ENCODE measurements at regions not wholly inside any gene's neighbourhood (a gene's known extent, or its start where the extent isn't known, plus 50 kb on each side); places are given as distances from the start of the nearest gene placed in this dataset.
A peak's percentile ranks its signal among the peaks of the same experiment; 100 is the strongest.

DNA sequence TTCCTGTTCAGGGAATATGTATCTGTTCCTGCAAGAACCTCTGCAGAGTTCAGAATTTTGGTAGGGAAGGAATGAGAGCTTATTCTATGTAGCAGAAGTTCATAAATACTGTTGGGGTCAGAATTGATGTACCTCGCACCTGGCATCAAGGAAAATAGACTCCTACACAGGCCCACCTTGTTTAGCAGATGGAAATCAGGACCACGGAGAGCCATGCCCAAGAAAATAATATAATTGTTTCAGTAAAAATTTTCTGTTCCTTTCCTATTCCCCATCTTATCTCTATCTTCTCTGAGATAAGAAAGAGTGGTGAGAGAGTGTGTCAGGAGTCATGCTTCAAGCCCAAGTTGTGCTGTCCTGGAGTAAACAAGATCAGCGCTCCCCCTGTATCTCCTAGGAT is 404.7 kb upstream of the UBE2E2 start:
- no peaks in the 10 kb centered on the region for H3K9me3 ChIP-seq (ENCODE audit: low read length)
- DNase-seq, result no peak
- POLR2A ChIA-PET (ENCODE audit: unreplicated experiment), result no interaction called here
- H3K4me3 ChIP-seq (ENCODE audit: low read length), result no peak overlapping the region
- no peaks in the 10 kb centered on the region for H3K36me3 ChIP-seq (ENCODE audit: low read depth, low read length)
- H3K27me3 ChIP-seq (ENCODE audit: low read length), result peaks cover 12% of the 10 kb centered on the region; the same call in 1 of the 2 replicates
- intact Hi-C loops (cut with micrococcal nuclease), result no loop called here
- no peaks in the 10 kb centered on the region for H3K9me2 ChIP-seq (replicated peaks; ENCODE audit: low read length)
- no peaks in the 10 kb centered on the region for H3K4me1 ChIP-seq (ENCODE audit: insufficient read depth, low read length)
- H4K20me1 ChIP-seq (ENCODE audit: low read length), result no peaks in the 10 kb centered on the region
- no peak for ATAC-seq
- no peaks in the 10 kb centered on the region for H3K79me2 ChIP-seq (ENCODE audit: low read length)
- H3K27ac ChIP-seq (ENCODE audit: low read length), result no peak overlapping the region
- no peak overlapping the region for H2AFZ ChIP-seq (ENCODE audit: low read length)
- TF ChIP-seq EZH2phosphoT487 (IDR thresholded peaks at IDR 0.05; ENCODE audit: borderline replicate concordance, low read length) (no peak), EZH2 (IDR thresholded peaks at IDR 0.05; ENCODE audit: low read length, unreplicated experiment) (no peak)
- TF ChIP-seq, protein P1, sequence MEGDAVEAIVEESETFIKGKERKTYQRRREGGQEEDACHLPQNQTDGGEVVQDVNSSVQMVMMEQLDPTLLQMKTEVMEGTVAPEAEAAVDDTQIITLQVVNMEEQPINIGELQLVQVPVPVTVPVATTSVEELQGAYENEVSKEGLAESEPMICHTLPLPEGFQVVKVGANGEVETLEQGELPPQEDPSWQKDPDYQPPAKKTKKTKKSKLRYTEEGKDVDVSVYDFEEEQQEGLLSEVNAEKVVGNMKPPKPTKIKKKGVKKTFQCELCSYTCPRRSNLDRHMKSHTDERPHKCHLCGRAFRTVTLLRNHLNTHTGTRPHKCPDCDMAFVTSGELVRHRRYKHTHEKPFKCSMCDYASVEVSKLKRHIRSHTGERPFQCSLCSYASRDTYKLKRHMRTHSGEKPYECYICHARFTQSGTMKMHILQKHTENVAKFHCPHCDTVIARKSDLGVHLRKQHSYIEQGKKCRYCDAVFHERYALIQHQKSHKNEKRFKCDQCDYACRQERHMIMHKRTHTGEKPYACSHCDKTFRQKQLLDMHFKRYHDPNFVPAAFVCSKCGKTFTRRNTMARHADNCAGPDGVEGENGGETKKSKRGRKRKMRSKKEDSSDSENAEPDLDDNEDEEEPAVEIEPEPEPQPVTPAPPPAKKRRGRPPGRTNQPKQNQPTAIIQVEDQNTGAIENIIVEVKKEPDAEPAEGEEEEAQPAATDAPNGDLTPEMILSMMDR (conservative IDR thresholded peaks at IDR 0.05; ENCODE audit: low read depth, low read length), result no peak
- H3K4me2 ChIP-seq (ENCODE audit: low read length), result no peak overlapping the region
- BruUV-seq (replicated peaks), result no TSS peak
- no peaks in the 10 kb centered on the region for H3F3A ChIP-seq (ENCODE audit: low read length, unreplicated experiment)
- no peak overlapping the region for H3K9ac ChIP-seq (ENCODE audit: low read length)
- CTCF ChIA-PET, result no interaction called here

DNA sequence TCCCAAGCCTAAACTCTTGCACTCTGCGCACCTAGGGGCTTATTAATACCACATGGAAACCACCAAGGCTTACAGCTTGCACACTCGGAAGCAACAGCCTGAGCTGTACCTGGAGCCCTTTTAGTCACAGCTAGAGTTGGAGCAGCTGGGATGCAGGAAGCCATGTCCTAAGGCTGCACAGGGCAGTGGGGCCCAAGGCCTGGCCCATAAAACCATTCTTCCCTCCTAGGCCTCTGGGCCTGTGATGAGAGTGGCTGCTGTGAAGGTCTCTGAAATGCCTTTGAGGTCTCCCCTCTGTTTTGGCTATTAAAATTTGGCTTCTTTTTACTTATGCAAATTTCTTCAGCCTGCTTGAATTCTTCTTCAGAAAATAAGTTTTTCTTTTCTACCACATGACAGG is 383.9 kb upstream of the UBE2E2 start:
- no peaks in the 10 kb centered on the region for H3K9me3 ChIP-seq (ENCODE audit: low read length)
- no peak overlapping the region for H2AFZ ChIP-seq (ENCODE audit: low read length)
- no peak overlapping the region for H3K9ac ChIP-seq (ENCODE audit: low read length)
- H3K27ac ChIP-seq (ENCODE audit: low read length), result no peak overlapping the region
- H3K79me2 ChIP-seq (ENCODE audit: low read length), result no peaks in the 10 kb centered on the region
- H3K27me3 ChIP-seq (ENCODE audit: low read length), result 0 out of 2 replicates have a peak, but pooled peaks cover under 1% of the 10 kb centered on the region
- no peaks in the 10 kb centered on the region for H4K20me1 ChIP-seq (ENCODE audit: low read length)
- intact Hi-C loops (cut with micrococcal nuclease), result no loop called here
- DNase-seq, result no peak
- no peak for ATAC-seq
- no peaks in the 10 kb centered on the region for H3K4me1 ChIP-seq (ENCODE audit: insufficient read depth, low read length)
- H3K4me2 ChIP-seq (ENCODE audit: low read length), result no peak overlapping the region
- H3K4me3 ChIP-seq (ENCODE audit: low read length), result no peak overlapping the region
- no peaks in the 10 kb centered on the region for H3K9me2 ChIP-seq (replicated peaks; ENCODE audit: low read length)
- no peaks in the 10 kb centered on the region for H3K36me3 ChIP-seq (ENCODE audit: low read depth, low read length)
- ChIA-PET POLR2A (ENCODE audit: unreplicated experiment) (no interaction called here), CTCF (no interaction called here)
- H3F3A ChIP-seq (ENCODE audit: low read length, unreplicated experiment), result no peaks in the 10 kb centered on the region
- TF ChIP-seq EZH2 (IDR thresholded peaks at IDR 0.05; ENCODE audit: low read length, unreplicated experiment) (no peak), EZH2phosphoT487 (IDR thresholded peaks at IDR 0.05; ENCODE audit: borderline replicate concordance, low read length) (no peak)
- TF ChIP-seq, protein P1 (conservative IDR thresholded peaks at IDR 0.05; ENCODE audit: low read depth, low read length), result no peak
- BruUV-seq (replicated peaks), result no TSS peak

DNA sequence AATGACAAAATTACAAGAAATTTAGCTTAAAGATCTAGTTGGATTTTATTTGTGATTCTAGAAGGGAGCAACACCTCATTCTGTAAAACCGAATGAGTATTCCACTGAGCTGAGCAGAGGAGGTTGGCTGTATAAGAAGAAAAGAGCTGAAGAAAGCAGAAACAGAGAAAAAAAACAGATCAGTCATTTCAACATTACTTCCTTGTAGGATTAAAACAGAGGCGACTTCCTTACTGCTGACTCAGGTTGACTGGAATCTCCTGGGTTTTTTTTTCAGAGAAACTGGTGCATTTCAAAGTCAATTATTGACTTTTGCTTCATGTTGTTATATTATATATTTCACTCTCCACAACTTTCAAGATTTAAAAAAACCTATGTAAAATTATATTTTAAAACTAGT is 368.1 kb upstream of the UBE2E2 start:
- Histone ChIP-seq H3K27me3 (ENCODE audit: low read length) (peaks cover under 1% of the 10 kb centered on the region; the same call in 1 of the 2 replicates), H3K9ac (ENCODE audit: low read length) (no peak overlapping the region), H3K79me2 (ENCODE audit: low read length) (no peaks in the 10 kb centered on the region), H3K27ac (ENCODE audit: low read length) (no peak overlapping the region), H3K9me2 (replicated peaks; ENCODE audit: low read length) (no peaks in the 10 kb centered on the region), H2AFZ (ENCODE audit: low read length) (peak overlapping the region; percentile 42; the same call in 1 of the 2 replicates), H3K9me3 (ENCODE audit: low read length) (no peaks in the 10 kb centered on the region), H3K4me1 (ENCODE audit: insufficient read depth, low read length) (no peaks in the 10 kb centered on the region), H3K4me2 (ENCODE audit: low read length) (peak overlapping the region; percentile 10; the same call in 1 of the 2 replicates), H3F3A (ENCODE audit: low read length, unreplicated experiment) (no peaks in the 10 kb centered on the region), H3K36me3 (ENCODE audit: low read depth, low read length) (no peaks in the 10 kb centered on the region), H3K4me3 (ENCODE audit: low read length) (no peak overlapping the region), H4K20me1 (ENCODE audit: low read length) (no peaks in the 10 kb centered on the region)
- POLR2A ChIA-PET (ENCODE audit: unreplicated experiment), result no interaction called here
- no peak for TF ChIP-seq EZH2 (IDR thresholded peaks at IDR 0.05; ENCODE audit: low read length, unreplicated experiment)
- TF ChIP-seq, protein P1 (conservative IDR thresholded peaks at IDR 0.05; ENCODE audit: low read depth, low read length), result no peak
- no peak for TF ChIP-seq EZH2phosphoT487 (IDR thresholded peaks at IDR 0.05; ENCODE audit: borderline replicate concordance, low read length)
- CTCF ChIA-PET, result no interaction called here
- intact Hi-C loops (cut with micrococcal nuclease), result no loop called here
- no TSS peak for BruUV-seq (replicated peaks)
- peak; percentile 27 for DNase-seq
- peak; percentile 38; the same call in 1 of the 2 replicates for ATAC-seq
